B cell (primary cell): ENCODE measurements at regions not wholly inside any gene's neighbourhood (a gene's known extent, or its start where the extent isn't known, plus 50 kb on each side); places are given as distances from the start of the nearest gene placed in this dataset.

Source experiments
- ATAC-seq: fragments of 200-7000 bp; cut with Tn5 transposase; one replicate; pipeline ENCODE4 v1.10.0; 2021; ENCODE audit warnings: low read depth, mild to moderate bottlenecking, moderate number of reproducible peaks, moderate library complexity
- CTCF ChIA-PET: fragments of 350-600 bp; sonication (Branson Sonifier 250); formaldehyde crosslinking; loops from one replicate; lab custom pipeline; 2021; ENCODE audit warnings: antibody characterized with exemption, inconsistent platforms; lab: Charles Lee
- POLR2A ChIA-PET: fragments of 350-600 bp; sonication (Branson Sonifier 250); formaldehyde crosslinking; loops from one replicate; lab custom pipeline; 2021; ENCODE audit warnings: antibody characterized with exemption; lab: Charles Lee
- DNase-seq: peaks from one replicate; pipeline ENCODE4 v3.0.0; 2013
- H2AFZ ChIP-seq: 2 replicates; pipeline ENCODE4 v1.6.1; 2012; ENCODE audit warnings: mild to moderate bottlenecking, low read depth, low read length; ENCODE audit not compliant: insufficient read depth, poor library complexity, severe bottlenecking
- H3K27ac ChIP-seq, 2 donors: 1 replicate in 1 of 2; 2 replicates in 1 of 2; pipeline ENCODE4 v1.5.1; 2012 to 2013; ENCODE audit warnings: low read length in 2 of 2, mild to moderate bottlenecking in 2 of 2, moderate library complexity in 1 of 2
- H3K27me3 ChIP-seq, 4 experiments: fragments of 200-600 bp in 1 of 4; sonication (generic) in 1 of 4; replicated peaks in 1 of 4; 1 replicate in 2 of 4; 2 replicates in 2 of 4; pipeline versions ENCODE4 v1.6.1 to v1.7.0; 2013 to 2016; ENCODE audit warnings: low read length in 3 of 4, mild to moderate bottlenecking in 2 of 4, mixed read lengths in 1 of 4, moderate library complexity in 1 of 4; ENCODE audit not compliant: insufficient read depth in 4 of 4, control insufficient read depth in 3 of 4; ENCODE audit errors: control extremely low read depth in 1 of 4
- H3K36me3 ChIP-seq, 2 experiments: replicated peaks in 1 of 2; 1 replicate in 1 of 2; 2 replicates in 1 of 2; pipeline versions ENCODE4 v1.6.1 to v1.7.1; 2013; ENCODE audit warnings: low read length in 1 of 2; ENCODE audit not compliant: insufficient read depth in 2 of 2, control insufficient read depth in 1 of 2; ENCODE audit errors: control extremely low read depth in 1 of 2, extremely low read depth in 1 of 2
- H3K4me1 ChIP-seq, 2 donors: fragments of 200-600 bp in 1 of 2; sonication (generic) in 1 of 2; 1 replicate in 1 of 2; 2 replicates in 1 of 2; pipeline versions ENCODE4 v1.5.1 to v1.6.1; 2013 to 2017; ENCODE audit warnings: low read length in 2 of 2; ENCODE audit not compliant: control insufficient read depth in 2 of 2, insufficient read depth in 2 of 2
- H3K4me2 ChIP-seq: replicated peaks from 2 replicates; pipeline ENCODE3; 2012; ENCODE audit warnings: mild to moderate bottlenecking, low read depth, low read length; ENCODE audit not compliant: poor library complexity, severe bottlenecking
- H3K4me3 ChIP-seq, 5 experiments: fragments of 200-600 bp in 1 of 5; sonication (generic) in 1 of 5; 1 replicate in 3 of 5; 2 replicates in 2 of 5; pipeline versions ENCODE4 v1.5.1 to v1.7.0; 2011 to 2016; ENCODE audit warnings: low read length in 4 of 5, mild to moderate bottlenecking in 4 of 5, low read depth in 2 of 5, control low read depth in 1 of 5, moderate library complexity in 1 of 5; ENCODE audit not compliant: insufficient read depth in 1 of 5; ENCODE audit errors: control extremely low read depth in 1 of 5, extremely low read depth in 1 of 5
- H3K79me2 ChIP-seq: fragments of 200-600 bp; sonication (generic); one replicate; pipeline ENCODE4 v1.6.0; 2016; ENCODE audit warnings: low read length; ENCODE audit not compliant: control insufficient read depth, insufficient read depth
- H3K9ac ChIP-seq: fragments of 200-600 bp; sonication (generic); 2 replicates; pipeline ENCODE4 v1.6.1; 2017; ENCODE audit warnings: mild to moderate bottlenecking, low read length, moderate library complexity
- H3K9me3 ChIP-seq, 3 donors: one replicate each; pipeline versions ENCODE4 v1.6.1 to v1.7.1; 2013; ENCODE audit warnings: low read length in 2 of 3; ENCODE audit not compliant: control insufficient read depth in 2 of 3, insufficient read depth in 1 of 3; ENCODE audit errors: control extremely low read depth in 1 of 3
- H4K20me1 ChIP-seq: 2 replicates; pipeline ENCODE4 v1.6.0; 2012; ENCODE audit warnings: mild to moderate bottlenecking, low read length; ENCODE audit not compliant: insufficient read depth, control insufficient read depth, poor library complexity, severe bottlenecking
- H3K27ac Mint-ChIP-seq: one replicate; pipeline ENCODE4 v1.8.0; 2021; ENCODE audit warnings: mixed read lengths
- H3K27me3 Mint-ChIP-seq: one replicate; pipeline ENCODE4 v1.8.0; 2021; ENCODE audit warnings: mixed read lengths
- H3K4me1 Mint-ChIP-seq: one replicate; pipeline ENCODE4 v1.8.0; 2021; ENCODE audit warnings: mixed read lengths
- H3K4me3 Mint-ChIP-seq: one replicate; pipeline ENCODE4 v1.8.0; 2021; ENCODE audit warnings: mixed read lengths
- H3K9me3 Mint-ChIP-seq: one replicate; pipeline ENCODE4 v1.8.0; 2022; ENCODE audit warnings: mixed read lengths; ENCODE audit not compliant: insufficient read depth
- EZH2 ChIP-seq: IDR thresholded peaks from 2 replicates; pipeline ENCODE4 v1.6.1; 2012; ENCODE audit warnings: borderline replicate concordance, low read depth, mild to moderate bottlenecking, moderate library complexity, low read length; ENCODE audit not compliant: insufficient read depth, poor library complexity, severe bottlenecking
- WGBS: methylation state at CpG from one replicate; pipeline ENCODE4 v1.1.5; 2013; ENCODE audit warnings: missing lambda C conversion rate; ENCODE audit not compliant: insufficient coverage; 5-methylcytosine and 5-hydroxymethylcytosine counted together
- intact Hi-C: fragments of 100-400 bp; cut with micrococcal nuclease; formaldehyde crosslinking; loops from one replicate; pipeline ENCODE4 v1.10.0; 2022
- TF ChIP-seq, protein P1 (sequence below): fragments of 200-600 bp; IDR thresholded peaks from one replicate; pipeline ENCODE4 v1.8.0; 2022; ENCODE audit warnings: antibody characterized with exemption, mild to moderate bottlenecking

DNA sequence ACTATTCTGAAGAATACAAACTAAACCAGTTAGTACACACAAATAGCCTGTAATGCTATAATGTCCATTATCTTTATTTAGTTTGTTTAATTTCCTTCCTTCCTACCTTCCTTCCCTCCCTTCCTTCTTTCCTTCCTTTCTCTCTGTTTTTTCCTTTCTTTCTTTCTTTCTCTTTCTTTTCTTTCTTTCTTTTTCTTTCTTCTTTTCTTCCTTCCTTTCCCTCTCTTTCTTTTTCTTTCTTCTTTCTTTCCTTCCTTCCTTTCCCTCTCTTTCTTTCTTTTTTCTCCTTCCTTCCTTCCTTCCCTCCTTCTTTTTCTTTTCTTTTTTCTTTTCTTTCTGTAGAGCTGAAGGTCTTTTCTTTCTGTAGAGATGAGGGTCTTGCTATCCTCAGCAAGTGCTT, 131.2 kb downstream of the TMEM30B start:
- no peak for ATAC-seq
- ChIA-PET POLR2A (no interaction called here), CTCF (no interaction called here)
- Histone ChIP-seq H3K9me3 (peaks cover 0 to 4% (median 3%) of the 10 kb centered on the region in 3 donors), H3K27me3 (peaks cover 0 to 6% (median 1%) of the 10 kb centered on the region in 4 experiments), H3K36me3 (no peaks in the 10 kb centered on the region), H3K4me3 (no peak overlapping the region), H3K27ac (no peak overlapping the region), H3K79me2 (no peaks in the 10 kb centered on the region), H3K9ac (no peak overlapping the region), H4K20me1 (no peaks in the 10 kb centered on the region), H3K4me2 (no peak overlapping the region), H2AFZ (no peak overlapping the region), H3K4me1 (no peaks in the 10 kb centered on the region)
- no peaks in the 10 kb centered on the region for H3K4me1 Mint-ChIP-seq
- peaks cover 3% of the 10 kb centered on the region for H3K9me3 Mint-ChIP-seq
- intact Hi-C loops = no loop called here
- DNase-seq = no peak
- TF ChIP-seq EZH2 = no peak
- TF ChIP-seq, protein P1, sequence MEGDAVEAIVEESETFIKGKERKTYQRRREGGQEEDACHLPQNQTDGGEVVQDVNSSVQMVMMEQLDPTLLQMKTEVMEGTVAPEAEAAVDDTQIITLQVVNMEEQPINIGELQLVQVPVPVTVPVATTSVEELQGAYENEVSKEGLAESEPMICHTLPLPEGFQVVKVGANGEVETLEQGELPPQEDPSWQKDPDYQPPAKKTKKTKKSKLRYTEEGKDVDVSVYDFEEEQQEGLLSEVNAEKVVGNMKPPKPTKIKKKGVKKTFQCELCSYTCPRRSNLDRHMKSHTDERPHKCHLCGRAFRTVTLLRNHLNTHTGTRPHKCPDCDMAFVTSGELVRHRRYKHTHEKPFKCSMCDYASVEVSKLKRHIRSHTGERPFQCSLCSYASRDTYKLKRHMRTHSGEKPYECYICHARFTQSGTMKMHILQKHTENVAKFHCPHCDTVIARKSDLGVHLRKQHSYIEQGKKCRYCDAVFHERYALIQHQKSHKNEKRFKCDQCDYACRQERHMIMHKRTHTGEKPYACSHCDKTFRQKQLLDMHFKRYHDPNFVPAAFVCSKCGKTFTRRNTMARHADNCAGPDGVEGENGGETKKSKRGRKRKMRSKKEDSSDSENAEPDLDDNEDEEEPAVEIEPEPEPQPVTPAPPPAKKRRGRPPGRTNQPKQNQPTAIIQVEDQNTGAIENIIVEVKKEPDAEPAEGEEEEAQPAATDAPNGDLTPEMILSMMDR = no peak
- peaks cover 11% of the 10 kb centered on the region for H3K27me3 Mint-ChIP-seq
- no peak overlapping the region for H3K27ac Mint-ChIP-seq
- no peak overlapping the region for H3K4me3 Mint-ChIP-seq

DNA sequence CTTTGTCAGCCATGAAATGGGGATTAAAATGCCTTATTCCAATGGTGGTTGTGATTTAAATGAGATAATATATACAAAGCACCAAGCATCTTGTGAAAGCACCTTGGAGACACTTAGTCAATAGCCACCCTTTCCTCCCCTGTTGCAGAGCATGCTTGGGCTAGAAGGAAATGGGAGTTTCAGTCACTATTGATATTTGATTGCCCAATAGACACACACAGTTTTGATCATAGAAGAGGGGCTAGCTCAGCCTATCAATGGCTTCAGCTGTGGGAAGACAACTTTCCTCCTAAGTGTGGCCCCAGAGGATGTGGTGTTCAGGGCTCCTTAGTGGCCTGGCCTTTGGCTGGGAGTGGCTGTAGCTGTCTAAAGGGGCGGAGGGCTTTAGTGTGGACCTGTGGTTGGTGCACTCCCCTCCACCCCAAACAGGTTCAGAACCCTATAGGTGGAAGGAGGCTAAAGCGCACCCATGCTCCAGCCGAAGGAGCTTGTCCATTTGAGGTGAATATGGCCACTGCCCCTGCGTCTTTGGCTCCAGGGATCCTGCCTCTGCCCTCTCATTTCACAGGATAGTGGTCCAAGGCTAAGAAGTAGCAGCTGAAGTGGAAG, 132.3 kb downstream of the TMEM30B start:
- POLR2A ChIA-PET = no interaction called here
- Mint-ChIP-seq H3K27ac (no peak overlapping the region), H3K4me3 (no peak overlapping the region), H3K4me1 (no peaks in the 10 kb centered on the region), H3K27me3 (peaks cover 8% of the 10 kb centered on the region), H3K9me3 (peaks cover 12% of the 10 kb centered on the region)
- Histone ChIP-seq H3K27ac (no peak overlapping the region), H3K4me1 (no peaks in the 10 kb centered on the region), H3K9ac (no peak overlapping the region), H3K9me3 (peaks cover 0 to 13% (median 10%) of the 10 kb centered on the region in 3 donors), H3K36me3 (no peaks in the 10 kb centered on the region), H3K27me3 (peaks cover 0 to 3% (median 0%) of the 10 kb centered on the region in 4 experiments), H3K4me3 (no peak overlapping the region), H3K79me2 (no peaks in the 10 kb centered on the region), H4K20me1 (no peaks in the 10 kb centered on the region), H2AFZ (no peak overlapping the region), H3K4me2 (no peak overlapping the region)
- 84% methylated on average over 2 of the region's 4 CpGs for WGBS
- TF ChIP-seq EZH2 = no peak
- TF ChIP-seq, protein P1 = no peak
- ATAC-seq (no peak), DNase-seq (no peak)
- intact Hi-C loops = no loop called here
- CTCF ChIA-PET = no interaction called here
